Osteoblast (primary cell): ENCODE measurements at regions not wholly inside any gene's neighbourhood (a gene's known extent, or its start where the extent isn't known, plus 50 kb on each side); places are given as distances from the start of the nearest gene placed in this dataset.
A peak's percentile ranks its signal among the peaks of the same experiment; 100 is the strongest.

ENCODE experiments used
- DNase-seq: peaks from one replicate; pipeline ENCODE4 v3.0.0; 2011; ENCODE audit warnings: low spot score, mixed read lengths; ENCODE audit not compliant: insufficient read length; ENCODE audit errors: missing footprints
- H2AFZ ChIP-seq: 2 replicates; pipeline ENCODE4 v1.6.0; 2011; ENCODE audit warnings: mild to moderate bottlenecking, low read length
- H3K27ac ChIP-seq: 2 replicates; pipeline ENCODE4 v1.5.1; 2011; ENCODE audit warnings: mild to moderate bottlenecking, low read depth, low read length, moderate library complexity
- H3K27me3 ChIP-seq: 2 replicates; pipeline ENCODE4 v1.6.0; 2012; ENCODE audit warnings: mild to moderate bottlenecking, control low read depth, inconsistent platforms, low read length, moderate library complexity; ENCODE audit not compliant: insufficient read depth
- H3K36me3 ChIP-seq: 2 replicates; pipeline ENCODE4 v1.5.1; 2011; ENCODE audit warnings: mild to moderate bottlenecking, low read length, control low read depth, moderate library complexity; ENCODE audit not compliant: insufficient read depth
- H3K4me1 ChIP-seq: 2 replicates; pipeline ENCODE4 v1.5.1; 2011; ENCODE audit warnings: mild to moderate bottlenecking, low read length, control low read depth, moderate library complexity; ENCODE audit not compliant: insufficient read depth
- H3K4me2 ChIP-seq: 2 replicates; pipeline ENCODE4 v1.6.0; 2011; ENCODE audit warnings: mild to moderate bottlenecking, low read length; ENCODE audit not compliant: insufficient read depth
- H3K4me3 ChIP-seq: fragments of 200-600 bp; sonication (generic); 3 replicates; pipeline ENCODE4 v1.5.1; 2012; ENCODE audit warnings: mild to moderate bottlenecking, low read length, inconsistent platforms; ENCODE audit not compliant: insufficient read depth
- H3K79me2 ChIP-seq: 2 replicates; pipeline ENCODE4 v1.6.0; 2012; ENCODE audit warnings: mild to moderate bottlenecking, low read length, control low read depth, inconsistent platforms; ENCODE audit not compliant: insufficient read depth
- H3K9me3 ChIP-seq: 2 replicates; pipeline ENCODE4 v1.5.1; 2011; ENCODE audit warnings: low read depth, low read length, control low read depth
- H4K20me1 ChIP-seq: 2 replicates; pipeline ENCODE4 v1.6.0; 2012; ENCODE audit warnings: mild to moderate bottlenecking, low read length, control low read depth; ENCODE audit not compliant: insufficient read depth
- CTCF ChIP-seq: IDR thresholded peaks from 2 replicates; pipeline ENCODE4 v1.5.1; 2011; ENCODE audit warnings: mild to moderate bottlenecking, low read depth, low read length, moderate library complexity; ENCODE audit errors: extremely low read depth

- no peak for TF ChIP-seq CTCF
- H3K4me2 ChIP-seq, result no peak overlapping the region
- H3K4me1 ChIP-seq, result peaks cover 15% of the 10 kb centered on the region
- H3K4me3 ChIP-seq, result no peak overlapping the region
- H3K9me3 ChIP-seq, result no peaks in the 10 kb centered on the region
- H2AFZ ChIP-seq, result no peak overlapping the region
- no peak overlapping the region for H3K27ac ChIP-seq
- no peaks in the 10 kb centered on the region for H3K36me3 ChIP-seq
- no peak for DNase-seq
- H3K27me3 ChIP-seq, result no peaks in the 10 kb centered on the region
- no peaks in the 10 kb centered on the region for H3K79me2 ChIP-seq
- H4K20me1 ChIP-seq, result no peaks in the 10 kb centered on the region
Observed at GRCh38 chr10:31607481-31607880, 288.5 kb downstream of the ZEB1 start.

- H3K36me3 ChIP-seq, result no peaks in the 10 kb centered on the region
- H4K20me1 ChIP-seq, result no peaks in the 10 kb centered on the region
- H3K4me3 ChIP-seq, result no peak overlapping the region
- H3K79me2 ChIP-seq, result no peaks in the 10 kb centered on the region
- H3K9me3 ChIP-seq, result no peaks in the 10 kb centered on the region
- no peak for TF ChIP-seq CTCF
- DNase-seq, result no peak
- no peaks in the 10 kb centered on the region for H3K27me3 ChIP-seq
- no peak overlapping the region for H2AFZ ChIP-seq
- H3K4me2 ChIP-seq, result no peak overlapping the region
- H3K4me1 ChIP-seq, result peaks cover 14% of the 10 kb centered on the region
- H3K27ac ChIP-seq, result no peak overlapping the region
Observed at GRCh38 chr10:31606841-31607240, 287.8 kb downstream of the ZEB1 start.

- no peak overlapping the region for H2AFZ ChIP-seq
- no peak overlapping the region for H3K4me2 ChIP-seq
- no peaks in the 10 kb centered on the region for H4K20me1 ChIP-seq
- H3K79me2 ChIP-seq, result no peaks in the 10 kb centered on the region
- no peak for TF ChIP-seq CTCF
- peaks cover 12% of the 10 kb centered on the region for H3K4me1 ChIP-seq
- no peak for DNase-seq
- no peak overlapping the region for H3K4me3 ChIP-seq
- no peak overlapping the region for H3K27ac ChIP-seq
- H3K36me3 ChIP-seq, result no peaks in the 10 kb centered on the region
- H3K27me3 ChIP-seq, result no peaks in the 10 kb centered on the region
- no peaks in the 10 kb centered on the region for H3K9me3 ChIP-seq
Observed at GRCh38 chr10:31605861-31606525, 287.0 kb downstream of the ZEB1 start.

GRCh38 chr10:31605426-31605825 lies 286.4 kb downstream of the ZEB1 start:
- H2AFZ ChIP-seq, result no peak overlapping the region
- no peaks in the 10 kb centered on the region for H3K27me3 ChIP-seq
- H3K79me2 ChIP-seq, result no peaks in the 10 kb centered on the region
- H3K4me2 ChIP-seq, result no peak overlapping the region
- TF ChIP-seq CTCF, result no peak
- peaks cover 12% of the 10 kb centered on the region for H3K4me1 ChIP-seq
- H3K36me3 ChIP-seq, result no peaks in the 10 kb centered on the region
- no peak overlapping the region for H3K27ac ChIP-seq
- H3K4me3 ChIP-seq, result no peak overlapping the region
- peak; percentile 74 for DNase-seq
- H4K20me1 ChIP-seq, result no peaks in the 10 kb centered on the region
- no peaks in the 10 kb centered on the region for H3K9me3 ChIP-seq
